Neural crest cell (in vitro differentiated cells): ENCODE measurements at regions not wholly inside any gene's neighbourhood (a gene's known extent, or its start where the extent isn't known, plus 50 kb on each side); places are given as distances from the start of the nearest gene placed in this dataset.

Experiments
- DNase-seq: peaks from one replicate; pipeline ENCODE4 v3.0.0; 2021; ENCODE audit warnings: low read depth, mixed read lengths, low spot score
- H3K27ac Mint-ChIP-seq: one replicate; pipeline ENCODE4 v1.8.0; 2021; ENCODE audit warnings: mild to moderate bottlenecking, mixed read lengths; ENCODE audit not compliant: unreplicated experiment
- H3K27me3 Mint-ChIP-seq: 2 replicates; pipeline ENCODE4 v1.8.0; 2021; ENCODE audit warnings: low read depth, mild to moderate bottlenecking, mixed read lengths
- H3K36me3 Mint-ChIP-seq: 2 replicates; pipeline ENCODE4 v1.8.0; 2021; ENCODE audit warnings: low read depth, mild to moderate bottlenecking, mixed read lengths
- H3K4me1 Mint-ChIP-seq: 2 replicates; pipeline ENCODE4 v1.8.0; 2021; ENCODE audit warnings: mixed read lengths
- H3K4me3 Mint-ChIP-seq: one replicate; pipeline ENCODE4 v1.8.0; 2021; ENCODE audit warnings: mild to moderate bottlenecking, mixed read lengths
- H3K9me3 Mint-ChIP-seq: 2 replicates; pipeline ENCODE4 v1.8.0; 2021; ENCODE audit warnings: mixed read lengths
- CTCF ChIP-seq: fragments of 200-600 bp; sonication (generic); conservative IDR thresholded peaks from 2 replicates; pipeline ENCODE4 v1.5.0; 2021; ENCODE audit warnings: antibody characterized with exemption, mild to moderate bottlenecking

- TF ChIP-seq CTCF = no peak
- H3K27me3 Mint-ChIP-seq = no peaks in the 10 kb centered on the region
- no peaks in the 10 kb centered on the region for H3K4me1 Mint-ChIP-seq
- no peaks in the 10 kb centered on the region for H3K9me3 Mint-ChIP-seq
- H3K4me3 Mint-ChIP-seq = no peak overlapping the region
- no peak for DNase-seq
- no peak overlapping the region for H3K27ac Mint-ChIP-seq
- H3K36me3 Mint-ChIP-seq = no peaks in the 10 kb centered on the region
These were observed 542.3 kb upstream of the ROBO2 start for GRCh38 chr3:76497636-76498035.

- H3K4me3 Mint-ChIP-seq = no peak overlapping the region
- no peaks in the 10 kb centered on the region for H3K36me3 Mint-ChIP-seq
- TF ChIP-seq CTCF = no peak
- no peaks in the 10 kb centered on the region for H3K4me1 Mint-ChIP-seq
- no peaks in the 10 kb centered on the region for H3K27me3 Mint-ChIP-seq
- H3K27ac Mint-ChIP-seq = no peak overlapping the region
- H3K9me3 Mint-ChIP-seq = no peaks in the 10 kb centered on the region
- DNase-seq = no peak
These were observed 539.1 kb upstream of the ROBO2 start for GRCh38 chr3:76500746-76501275.

- H3K9me3 Mint-ChIP-seq = no peaks in the 10 kb centered on the region
- no peaks in the 10 kb centered on the region for H3K36me3 Mint-ChIP-seq
These were observed 538.6 kb upstream of the ROBO2 start for GRCh38 chr3:76501315-76501714.

GRCh38 chr3:76502076-76502475 lies 537.8 kb upstream of the ROBO2 start:
- Mint-ChIP-seq H3K27ac (no peak overlapping the region), H3K27me3 (no peaks in the 10 kb centered on the region), H3K4me3 (no peak overlapping the region), H3K4me1 (no peaks in the 10 kb centered on the region), H3K9me3 (no peaks in the 10 kb centered on the region), H3K36me3 (no peaks in the 10 kb centered on the region)
- no peak for TF ChIP-seq CTCF
- DNase-seq = no peak

More at GRCh38 chr3:76501315-76501714, 538.6 kb upstream of the ROBO2 start:
- no peak overlapping the region for H3K4me3 Mint-ChIP-seq
- no peak overlapping the region for H3K27ac Mint-ChIP-seq
- no peaks in the 10 kb centered on the region for H3K4me1 Mint-ChIP-seq
- no peak for DNase-seq
- no peak for TF ChIP-seq CTCF
- H3K27me3 Mint-ChIP-seq = no peaks in the 10 kb centered on the region

GRCh38 chr3:76505202-76505845 lies 534.6 kb upstream of the ROBO2 start:
- no peak for TF ChIP-seq CTCF
- Mint-ChIP-seq H3K4me1 (no peaks in the 10 kb centered on the region), H3K27ac (no peak overlapping the region), H3K27me3 (no peaks in the 10 kb centered on the region), H3K4me3 (no peak overlapping the region), H3K36me3 (no peaks in the 10 kb centered on the region), H3K9me3 (no peaks in the 10 kb centered on the region)
- DNase-seq = no peak
